ENCODE measurements at regions not wholly inside any gene's neighbourhood (a gene's known extent, or its start where the extent isn't known, plus 50 kb on each side); places are given as distances from the start of the nearest gene placed in this dataset.

GRCh38 chr7:46213154-46213537 is 292.1 kb upstream of the IGFBP3 start:
- H3K9me3 ChIP-seq (ENCODE audit: control insufficient read depth in 1 of 2, insufficient read depth in 1 of 2, low read length in 2 of 2): peaks cover 0 to 11% of the 10 kb centered on the region in 2 experiments
- Mint-ChIP-seq H3K4me1 (ENCODE audit: low read depth) (no peaks in the 10 kb centered on the region), H3K9me3 (no peaks in the 10 kb centered on the region), H3K36me3 (ENCODE audit: low read depth) (no peaks in the 10 kb centered on the region), H3K4me3 (no peak overlapping the region), H3K27ac (no peak overlapping the region), H3K27me3 (no peaks in the 10 kb centered on the region)
- no peak for ATAC-seq (ENCODE audit: poor library complexity)
- no peaks in the 10 kb centered on the region for H3K27me3 ChIP-seq (ENCODE audit: control insufficient read depth in 1 of 2, insufficient read depth in 2 of 2, low read length in 2 of 2)
- intact Hi-C loops (cut with DNase I, micrococcal nuclease): no loop called here
- H3K36me3 ChIP-seq (ENCODE audit: insufficient read depth, low read length): no peaks in the 10 kb centered on the region
- H3K4me1 ChIP-seq (ENCODE audit: insufficient read depth, low read length): no peaks in the 10 kb centered on the region
- no peak for DNase-seq
- CTCF ChIA-PET: no interaction called here
- no peak for TF ChIP-seq CTCF (IDR thresholded peaks at IDR 0.05)
- no peak overlapping the region for H3K4me3 ChIP-seq (ENCODE audit: low read length)
- POLR2A ChIA-PET: no interaction called here
- H3K27ac ChIP-seq (ENCODE audit: low read depth in 1 of 2, low read length in 2 of 2): no peak overlapping the region

GRCh38 chr7:46212425-46213153 is 291.5 kb upstream of the IGFBP3 start:
- H3K9me3 ChIP-seq (ENCODE audit: control insufficient read depth in 1 of 2, insufficient read depth in 1 of 2, low read length in 2 of 2): peaks cover 0 to 9% of the 10 kb centered on the region in 2 experiments
- no peak for DNase-seq
- intact Hi-C loops (cut with DNase I, micrococcal nuclease): no loop called here
- POLR2A ChIA-PET: no interaction called here
- Mint-ChIP-seq H3K27ac (no peak overlapping the region), H3K36me3 (ENCODE audit: low read depth) (no peaks in the 10 kb centered on the region), H3K9me3 (no peaks in the 10 kb centered on the region), H3K27me3 (no peaks in the 10 kb centered on the region), H3K4me1 (ENCODE audit: low read depth) (no peaks in the 10 kb centered on the region), H3K4me3 (no peak overlapping the region)
- H3K36me3 ChIP-seq (ENCODE audit: insufficient read depth, low read length): no peaks in the 10 kb centered on the region
- no peaks in the 10 kb centered on the region for H3K27me3 ChIP-seq (ENCODE audit: control insufficient read depth in 1 of 2, insufficient read depth in 2 of 2, low read length in 2 of 2)
- no peak overlapping the region for H3K4me3 ChIP-seq (ENCODE audit: low read length)
- CTCF ChIA-PET: no interaction called here
- no peaks in the 10 kb centered on the region for H3K4me1 ChIP-seq (ENCODE audit: insufficient read depth, low read length)
- no peak overlapping the region for H3K27ac ChIP-seq (ENCODE audit: low read depth in 1 of 2, low read length in 2 of 2)
- ATAC-seq (ENCODE audit: poor library complexity): no peak
- no peak for TF ChIP-seq CTCF (IDR thresholded peaks at IDR 0.05)

- intact Hi-C loops (cut with DNase I, micrococcal nuclease): no loop called here
- Histone ChIP-seq H3K27ac (ENCODE audit: low read depth in 1 of 2, low read length in 2 of 2) (no peak overlapping the region), H3K27me3 (ENCODE audit: control insufficient read depth in 1 of 2, insufficient read depth in 2 of 2, low read length in 2 of 2) (no peaks in the 10 kb centered on the region), H3K36me3 (ENCODE audit: insufficient read depth, low read length) (no peaks in the 10 kb centered on the region), H3K4me1 (ENCODE audit: insufficient read depth, low read length) (no peaks in the 10 kb centered on the region), H3K4me3 (ENCODE audit: low read length) (no peak overlapping the region), H3K9me3 (ENCODE audit: control insufficient read depth in 1 of 2, insufficient read depth in 1 of 2, low read length in 2 of 2) (peaks cover 0 to 3% of the 10 kb centered on the region in 2 experiments)
- no peak overlapping the region for H3K4me3 Mint-ChIP-seq
- ATAC-seq (ENCODE audit: poor library complexity) (no peak), DNase-seq (no peak)
- no peaks in the 10 kb centered on the region for H3K27me3 Mint-ChIP-seq
- TF ChIP-seq CTCF (IDR thresholded peaks at IDR 0.05): no peak
- no peaks in the 10 kb centered on the region for H3K9me3 Mint-ChIP-seq
- no peak overlapping the region for H3K27ac Mint-ChIP-seq
- ChIA-PET CTCF (no interaction called here), POLR2A (no interaction called here)
- H3K36me3 Mint-ChIP-seq (ENCODE audit: low read depth): no peaks in the 10 kb centered on the region
- H3K4me1 Mint-ChIP-seq (ENCODE audit: low read depth): no peaks in the 10 kb centered on the region
These were observed 289.4 kb upstream of the IGFBP3 start for GRCh38 chr7:46210467-46210866.

Measured in CD4-positive, alpha-beta T cell (primary cell).